B cell (primary cell): ENCODE measurements at regions not wholly inside any gene's neighbourhood (a gene's known extent, or its start where the extent isn't known, plus 50 kb on each side); places are given as distances from the start of the nearest gene placed in this dataset.

ENCODE experiments used
- ATAC-seq: fragments of 200-7000 bp; cut with Tn5 transposase; one replicate; pipeline ENCODE4 v1.10.0; 2021; ENCODE audit warnings: low read depth, mild to moderate bottlenecking, moderate number of reproducible peaks, moderate library complexity
- CTCF ChIA-PET: fragments of 350-600 bp; sonication (Branson Sonifier 250); formaldehyde crosslinking; loops from one replicate; lab custom pipeline; 2021; ENCODE audit warnings: antibody characterized with exemption, inconsistent platforms; lab: Charles Lee
- POLR2A ChIA-PET: fragments of 350-600 bp; sonication (Branson Sonifier 250); formaldehyde crosslinking; loops from one replicate; lab custom pipeline; 2021; ENCODE audit warnings: antibody characterized with exemption; lab: Charles Lee
- DNase-seq: peaks from one replicate; pipeline ENCODE4 v3.0.0; 2013
- H2AFZ ChIP-seq: 2 replicates; pipeline ENCODE4 v1.6.1; 2012; ENCODE audit warnings: mild to moderate bottlenecking, low read depth, low read length; ENCODE audit not compliant: insufficient read depth, poor library complexity, severe bottlenecking
- H3K27ac ChIP-seq, 2 donors: 1 replicate in 1 of 2; 2 replicates in 1 of 2; pipeline ENCODE4 v1.5.1; 2012 to 2013; ENCODE audit warnings: low read length in 2 of 2, mild to moderate bottlenecking in 2 of 2, moderate library complexity in 1 of 2
- H3K27me3 ChIP-seq, 4 experiments: fragments of 200-600 bp in 1 of 4; sonication (generic) in 1 of 4; replicated peaks in 1 of 4; 1 replicate in 2 of 4; 2 replicates in 2 of 4; pipeline versions ENCODE4 v1.6.1 to v1.7.0; 2013 to 2016; ENCODE audit warnings: low read length in 3 of 4, mild to moderate bottlenecking in 2 of 4, mixed read lengths in 1 of 4, moderate library complexity in 1 of 4; ENCODE audit not compliant: insufficient read depth in 4 of 4, control insufficient read depth in 3 of 4; ENCODE audit errors: control extremely low read depth in 1 of 4
- H3K36me3 ChIP-seq, 2 experiments: replicated peaks in 1 of 2; 1 replicate in 1 of 2; 2 replicates in 1 of 2; pipeline versions ENCODE4 v1.6.1 to v1.7.1; 2013; ENCODE audit warnings: low read length in 1 of 2; ENCODE audit not compliant: insufficient read depth in 2 of 2, control insufficient read depth in 1 of 2; ENCODE audit errors: control extremely low read depth in 1 of 2, extremely low read depth in 1 of 2
- H3K4me1 ChIP-seq, 2 donors: fragments of 200-600 bp in 1 of 2; sonication (generic) in 1 of 2; 1 replicate in 1 of 2; 2 replicates in 1 of 2; pipeline versions ENCODE4 v1.5.1 to v1.6.1; 2013 to 2017; ENCODE audit warnings: low read length in 2 of 2; ENCODE audit not compliant: control insufficient read depth in 2 of 2, insufficient read depth in 2 of 2
- H3K4me2 ChIP-seq: replicated peaks from 2 replicates; pipeline ENCODE3; 2012; ENCODE audit warnings: mild to moderate bottlenecking, low read depth, low read length; ENCODE audit not compliant: poor library complexity, severe bottlenecking
- H3K4me3 ChIP-seq, 5 experiments: fragments of 200-600 bp in 1 of 5; sonication (generic) in 1 of 5; 1 replicate in 3 of 5; 2 replicates in 2 of 5; pipeline versions ENCODE4 v1.5.1 to v1.7.0; 2011 to 2016; ENCODE audit warnings: low read length in 4 of 5, mild to moderate bottlenecking in 4 of 5, low read depth in 2 of 5, control low read depth in 1 of 5, moderate library complexity in 1 of 5; ENCODE audit not compliant: insufficient read depth in 1 of 5; ENCODE audit errors: control extremely low read depth in 1 of 5, extremely low read depth in 1 of 5
- H3K79me2 ChIP-seq: fragments of 200-600 bp; sonication (generic); one replicate; pipeline ENCODE4 v1.6.0; 2016; ENCODE audit warnings: low read length; ENCODE audit not compliant: control insufficient read depth, insufficient read depth
- H3K9ac ChIP-seq: fragments of 200-600 bp; sonication (generic); 2 replicates; pipeline ENCODE4 v1.6.1; 2017; ENCODE audit warnings: mild to moderate bottlenecking, low read length, moderate library complexity
- H3K9me3 ChIP-seq, 3 donors: one replicate each; pipeline versions ENCODE4 v1.6.1 to v1.7.1; 2013; ENCODE audit warnings: low read length in 2 of 3; ENCODE audit not compliant: control insufficient read depth in 2 of 3, insufficient read depth in 1 of 3; ENCODE audit errors: control extremely low read depth in 1 of 3
- H4K20me1 ChIP-seq: 2 replicates; pipeline ENCODE4 v1.6.0; 2012; ENCODE audit warnings: mild to moderate bottlenecking, low read length; ENCODE audit not compliant: insufficient read depth, control insufficient read depth, poor library complexity, severe bottlenecking
- H3K27ac Mint-ChIP-seq: one replicate; pipeline ENCODE4 v1.8.0; 2021; ENCODE audit warnings: mixed read lengths
- H3K27me3 Mint-ChIP-seq: one replicate; pipeline ENCODE4 v1.8.0; 2021; ENCODE audit warnings: mixed read lengths
- H3K4me1 Mint-ChIP-seq: one replicate; pipeline ENCODE4 v1.8.0; 2021; ENCODE audit warnings: mixed read lengths
- H3K4me3 Mint-ChIP-seq: one replicate; pipeline ENCODE4 v1.8.0; 2021; ENCODE audit warnings: mixed read lengths
- H3K9me3 Mint-ChIP-seq: one replicate; pipeline ENCODE4 v1.8.0; 2022; ENCODE audit warnings: mixed read lengths; ENCODE audit not compliant: insufficient read depth
- EZH2 ChIP-seq: IDR thresholded peaks from 2 replicates; pipeline ENCODE4 v1.6.1; 2012; ENCODE audit warnings: borderline replicate concordance, low read depth, mild to moderate bottlenecking, moderate library complexity, low read length; ENCODE audit not compliant: insufficient read depth, poor library complexity, severe bottlenecking
- WGBS: methylation state at CpG from one replicate; pipeline ENCODE4 v1.1.5; 2013; ENCODE audit warnings: missing lambda C conversion rate; ENCODE audit not compliant: insufficient coverage; 5-methylcytosine and 5-hydroxymethylcytosine counted together
- intact Hi-C: fragments of 100-400 bp; cut with micrococcal nuclease; formaldehyde crosslinking; loops from one replicate; pipeline ENCODE4 v1.10.0; 2022
- TF ChIP-seq, protein P1 (sequence below): fragments of 200-600 bp; IDR thresholded peaks from one replicate; pipeline ENCODE4 v1.8.0; 2022; ENCODE audit warnings: antibody characterized with exemption, mild to moderate bottlenecking

DNA sequence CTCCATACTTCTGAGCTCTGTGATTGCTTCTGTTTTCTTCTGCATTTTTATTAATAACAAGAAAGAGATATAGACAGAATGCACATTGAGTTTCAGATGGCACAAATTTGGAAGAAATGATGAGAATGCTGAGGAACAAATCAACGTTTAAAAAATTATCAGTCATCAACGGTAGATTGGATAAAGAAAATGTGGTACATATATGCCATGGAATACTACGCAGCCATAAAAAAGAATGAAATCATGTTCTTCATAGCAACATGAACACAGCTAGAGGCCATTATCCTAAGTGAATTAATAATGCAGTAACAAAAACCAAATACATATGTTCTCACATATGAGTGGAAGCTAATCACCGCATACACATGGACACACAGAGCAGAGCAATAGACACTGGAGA is 81.8 kb downstream of the DUSP6 start:
- Histone ChIP-seq H4K20me1 (no peaks in the 10 kb centered on the region), H3K9ac (no peak overlapping the region), H3K36me3 (no peaks in the 10 kb centered on the region), H3K9me3 (no peaks in the 10 kb centered on the region), H2AFZ (no peak overlapping the region), H3K79me2 (no peaks in the 10 kb centered on the region), H3K4me2 (no peak overlapping the region), H3K4me3 (no peak overlapping the region), H3K27me3 (no peaks in the 10 kb centered on the region), H3K27ac (no peak overlapping the region), H3K4me1 (no peaks in the 10 kb centered on the region)
- TF ChIP-seq EZH2 = no peak
- TF ChIP-seq, protein P1, sequence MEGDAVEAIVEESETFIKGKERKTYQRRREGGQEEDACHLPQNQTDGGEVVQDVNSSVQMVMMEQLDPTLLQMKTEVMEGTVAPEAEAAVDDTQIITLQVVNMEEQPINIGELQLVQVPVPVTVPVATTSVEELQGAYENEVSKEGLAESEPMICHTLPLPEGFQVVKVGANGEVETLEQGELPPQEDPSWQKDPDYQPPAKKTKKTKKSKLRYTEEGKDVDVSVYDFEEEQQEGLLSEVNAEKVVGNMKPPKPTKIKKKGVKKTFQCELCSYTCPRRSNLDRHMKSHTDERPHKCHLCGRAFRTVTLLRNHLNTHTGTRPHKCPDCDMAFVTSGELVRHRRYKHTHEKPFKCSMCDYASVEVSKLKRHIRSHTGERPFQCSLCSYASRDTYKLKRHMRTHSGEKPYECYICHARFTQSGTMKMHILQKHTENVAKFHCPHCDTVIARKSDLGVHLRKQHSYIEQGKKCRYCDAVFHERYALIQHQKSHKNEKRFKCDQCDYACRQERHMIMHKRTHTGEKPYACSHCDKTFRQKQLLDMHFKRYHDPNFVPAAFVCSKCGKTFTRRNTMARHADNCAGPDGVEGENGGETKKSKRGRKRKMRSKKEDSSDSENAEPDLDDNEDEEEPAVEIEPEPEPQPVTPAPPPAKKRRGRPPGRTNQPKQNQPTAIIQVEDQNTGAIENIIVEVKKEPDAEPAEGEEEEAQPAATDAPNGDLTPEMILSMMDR = no peak
- POLR2A ChIA-PET = no interaction called here
- ATAC-seq = no peak
- Mint-ChIP-seq H3K4me1 (peaks cover 2% of the 10 kb centered on the region), H3K27me3 (peaks cover 8% of the 10 kb centered on the region), H3K27ac (no peak overlapping the region), H3K4me3 (no peak overlapping the region), H3K9me3 (peaks cover 5% of the 10 kb centered on the region)
- no CpG with 5 or more reads among the region's 4 CpGs for WGBS
- DNase-seq = no peak
- CTCF ChIA-PET = no interaction called here
- intact Hi-C loops = no loop called here

DNA sequence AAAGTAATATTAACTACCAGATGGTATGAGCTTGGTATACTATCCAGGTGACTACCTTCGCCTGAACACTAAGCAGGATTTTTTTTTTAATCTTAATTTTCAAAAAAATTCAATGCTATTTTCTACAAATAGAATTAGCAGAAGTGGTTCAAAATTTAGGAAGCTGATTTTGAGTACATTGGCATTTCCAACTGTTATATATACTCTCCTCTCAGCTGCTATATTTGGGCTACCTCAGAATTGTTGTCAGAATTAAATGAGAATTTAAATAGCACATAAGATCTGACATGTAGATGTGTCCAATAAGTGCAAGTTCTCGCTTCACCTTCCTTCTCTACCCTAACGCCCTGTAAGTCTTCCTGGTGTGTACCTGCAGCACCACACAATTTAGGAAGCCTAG is 83.1 kb downstream of the DUSP6 start:
- POLR2A ChIA-PET = no interaction called here
- peaks cover 8% of the 10 kb centered on the region for H3K27me3 Mint-ChIP-seq

More for the DNA sequence above, 83.1 kb downstream of the DUSP6 start:
- Histone ChIP-seq H3K27ac (no peak overlapping the region), H3K9ac (no peak overlapping the region), H3K36me3 (no peaks in the 10 kb centered on the region), H2AFZ (no peak overlapping the region), H3K79me2 (no peaks in the 10 kb centered on the region), H3K4me3 (no peak overlapping the region), H3K27me3 (no peaks in the 10 kb centered on the region), H4K20me1 (no peaks in the 10 kb centered on the region), H3K4me1 (no peaks in the 10 kb centered on the region), H3K4me2 (no peak overlapping the region), H3K9me3 (no peaks in the 10 kb centered on the region)
- intact Hi-C loops = no loop called here
- no CpG with 5 or more reads among the region's 3 CpGs for WGBS
- Mint-ChIP-seq H3K4me3 (no peak overlapping the region), H3K9me3 (peaks cover 5% of the 10 kb centered on the region), H3K4me1 (peaks cover 2% of the 10 kb centered on the region), H3K27ac (no peak overlapping the region)
- ATAC-seq (no peak), DNase-seq (no peak)
- TF ChIP-seq, protein P1 = no peak
- TF ChIP-seq EZH2 = no peak
- CTCF ChIA-PET = interaction anchor here (1.2 kb wide), 1 partner anchor 193 kb away, joined by 3 read pairs; no protein-coding TSS in a partner anchor
